Endothelial cell of umbilical vein (primary cell): ENCODE measurements at regions not wholly inside any gene's neighbourhood (a gene's known extent, or its start where the extent isn't known, plus 50 kb on each side); places are given as distances from the start of the nearest gene placed in this dataset.

ENCODE experiments used
- BruUV-seq: library from RNA; stranded (reverse); fragments of 400-500 nt; replicated peaks from 2 replicates; lab custom pipeline; 2021; lab: Mats Ljungman, UMichigan
- CTCF ChIA-PET: fragments of 300-600, 350-600 bp; sonication (Branson Sonifier 250); formaldehyde crosslinking; loops from one replicate; lab custom pipeline; 2021; ENCODE audit warnings: antibody characterized with exemption, inconsistent platforms; lab: Charles Lee
- POLR2A ChIA-PET: fragments of 300-600, 350-600 bp; sonication (Branson Sonifier 250); formaldehyde crosslinking; loops from one replicate; lab custom pipeline; 2021; ENCODE audit warnings: antibody characterized with exemption, inconsistent platforms; lab: Charles Lee
- DNase-seq: peaks from one replicate; pipeline ENCODE4 v3.0.0-alpha.2; 2011; ENCODE audit warnings: low read depth, low spot score
- FAIRE-seq: peaks from 2 replicates; lab custom pipeline; 2011; peaks lifted over from hg19 to GRCh38; lab: Jason Lieb, UNC
- H2AFZ ChIP-seq: 2 replicates; pipeline ENCODE4 v1.6.0; 2012; ENCODE audit warnings: low read depth, low read length, control low read depth, inconsistent platforms
- H3K27ac ChIP-seq: 2 replicates; pipeline ENCODE4 v1.5.1; 2011; ENCODE audit warnings: low read depth, mild to moderate bottlenecking, control low read depth, low read length, moderate library complexity; ENCODE audit not compliant: insufficient read depth
- H3K27me3 ChIP-seq, 2 experiments: 2 replicates each; pipeline versions ENCODE4 v1.6.0 to v1.6.1; 2011; ENCODE audit warnings: low read length in 2 of 2, mixed read lengths in 1 of 2; ENCODE audit not compliant: control insufficient read depth in 2 of 2, insufficient read depth in 2 of 2
- H3K36me3 ChIP-seq, 2 experiments: 2 replicates in 1 of 2; 3 replicates in 1 of 2; pipeline ENCODE4 v1.5.1; 2011; ENCODE audit warnings: low read length in 2 of 2, mild to moderate bottlenecking in 1 of 2, moderate library complexity in 1 of 2; ENCODE audit not compliant: control insufficient read depth in 2 of 2, insufficient read depth in 2 of 2; ENCODE audit errors: extremely low read depth in 1 of 2
- H3K4me1 ChIP-seq: 3 replicates; pipeline ENCODE4 v1.5.1; 2011; ENCODE audit warnings: mild to moderate bottlenecking, low read length; ENCODE audit not compliant: control insufficient read depth, insufficient read depth; ENCODE audit errors: extremely low read depth
- H3K4me2 ChIP-seq: 2 replicates; pipeline ENCODE4 v1.6.1; 2011; ENCODE audit warnings: low read length, control low read depth, mixed read lengths; ENCODE audit not compliant: insufficient read depth
- H3K4me3 ChIP-seq, 3 experiments: fragments of 200-600 bp in 1 of 3; sonication (generic), shearing (Covaris generic) in 1 of 3; replicated peaks in 1 of 3; 2 replicates each; pipeline ENCODE4 v1.5.1; 2011 to 2016; ENCODE audit warnings: control low read depth in 3 of 3, low read length in 3 of 3, mild to moderate bottlenecking in 2 of 3, inconsistent platforms in 1 of 3, low read depth in 1 of 3, moderate library complexity in 1 of 3; ENCODE audit not compliant: insufficient read depth in 1 of 3
- H3K79me2 ChIP-seq: 2 replicates; pipeline ENCODE4 v1.6.0; 2012; ENCODE audit warnings: low read length, inconsistent platforms; ENCODE audit not compliant: control insufficient read depth, insufficient read depth
- H3K9ac ChIP-seq: replicated peaks from 2 replicates; pipeline ENCODE3; 2011; ENCODE audit warnings: low read length, control low read depth; ENCODE audit not compliant: insufficient read depth; ENCODE audit errors: extremely low read depth
- H3K9me1 ChIP-seq: replicated peaks from 3 replicates; pipeline ENCODE4 v1.6.0; 2011; ENCODE audit warnings: mild to moderate bottlenecking, low read length; ENCODE audit not compliant: control insufficient read depth, insufficient read depth; ENCODE audit errors: extremely low read depth
- H3K9me3 ChIP-seq: replicated peaks from 2 replicates; pipeline ENCODE4 v1.5.1; 2012; ENCODE audit warnings: low read length, inconsistent platforms; ENCODE audit not compliant: control insufficient read depth, insufficient read depth
- H4K20me1 ChIP-seq: replicated peaks from 2 replicates; pipeline ENCODE3; 2011; ENCODE audit warnings: mild to moderate bottlenecking, low read length; ENCODE audit not compliant: control insufficient read depth, insufficient read depth; ENCODE audit errors: extremely low read depth
- GATA2 ChIP-seq: IDR thresholded peaks from 2 replicates; pipeline ENCODE4 v1.7.0; 2011; ENCODE audit warnings: low read depth, mild to moderate bottlenecking, moderate library complexity, mixed read lengths, low read length; ENCODE audit not compliant: insufficient read length, insufficient read depth
- MYC ChIP-seq: IDR thresholded peaks from one replicate; pipeline ENCODE4 v1.6.1; 2011; ENCODE audit warnings: mild to moderate bottlenecking, low read depth, low read length
- POLR2A ChIP-seq: IDR thresholded peaks from 2 replicates; pipeline ENCODE4 v1.6.1; 2012; ENCODE audit warnings: low read depth, mild to moderate bottlenecking, control low read depth, low read length
- POLR2AphosphoS5 ChIP-seq: IDR thresholded peaks from 2 replicates; pipeline ENCODE4 v1.6.1; 2012; ENCODE audit warnings: low read depth, mild to moderate bottlenecking, control low read depth, low read length, moderate library complexity; ENCODE audit not compliant: insufficient read depth
- dilution Hi-C: fragments of 300-500 bp; cut with MboI; formaldehyde crosslinking; loops from one replicate; pipeline ENCODE4 v1.15.0; 2019; ENCODE audit warnings: low sequenced_read_pairs; ENCODE audit not compliant: extremely low pct_ligation_motif_present
- intact Hi-C: fragments of 100-400 bp; cut with micrococcal nuclease; formaldehyde crosslinking; loops from one replicate; pipeline ENCODE4 v1.10.0; 2022
- TF ChIP-seq, protein P1 (sequence below): IDR thresholded peaks from 2 replicates; pipeline ENCODE4 v1.6.1; 2011; ENCODE audit not compliant: insufficient read depth, insufficient read length
- TF ChIP-seq, protein P2 (sequence below), 2 donors: IDR thresholded peaks; 1 replicate in 1 of 2; 2 replicates in 1 of 2; pipeline ENCODE4 v1.5.1; 2011; ENCODE audit warnings: low read length in 2 of 2, mild to moderate bottlenecking in 2 of 2, moderate library complexity in 2 of 2, control low read depth in 1 of 2, inconsistent platforms in 1 of 2, low read depth in 1 of 2; ENCODE audit not compliant: insufficient read depth in 1 of 2; ENCODE audit errors: extremely low read depth in 1 of 2

DNA sequence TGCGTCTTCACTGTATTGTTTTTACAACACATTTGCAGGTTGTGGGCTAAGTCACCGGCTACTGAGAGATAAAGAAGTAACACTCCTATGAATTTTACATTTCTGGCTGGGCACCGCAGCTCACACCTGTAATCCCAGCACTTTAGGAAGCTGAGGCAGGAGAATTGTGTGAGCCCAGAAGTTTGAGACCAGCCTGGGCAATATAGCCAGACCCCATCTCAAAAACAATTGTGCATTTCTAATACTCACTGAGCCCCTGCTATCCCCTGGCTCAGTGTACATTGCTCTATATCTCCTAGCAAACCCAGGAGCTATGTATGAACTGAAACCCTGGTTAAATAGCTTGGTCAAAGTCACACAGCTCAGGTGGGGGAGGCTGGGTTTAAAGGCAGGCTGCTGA lies 108.7 kb downstream of the ZNF281 start:
- Histone ChIP-seq H3K27me3 (peaks cover 5 to 7% of the 10 kb centered on the region in 2 experiments), H2AFZ (no peak overlapping the region), H3K79me2 (no peaks in the 10 kb centered on the region), H3K4me3 (no peak overlapping the region), H3K4me2 (no peak overlapping the region), H4K20me1 (no peaks in the 10 kb centered on the region), H3K9me3 (no peaks in the 10 kb centered on the region), H3K36me3 (no peaks in the 10 kb centered on the region), H3K27ac (no peak overlapping the region), H3K4me1 (peaks cover 2% of the 10 kb centered on the region), H3K9me1 (no peaks in the 10 kb centered on the region), H3K9ac (no peak overlapping the region)
- TF ChIP-seq, protein P1, sequence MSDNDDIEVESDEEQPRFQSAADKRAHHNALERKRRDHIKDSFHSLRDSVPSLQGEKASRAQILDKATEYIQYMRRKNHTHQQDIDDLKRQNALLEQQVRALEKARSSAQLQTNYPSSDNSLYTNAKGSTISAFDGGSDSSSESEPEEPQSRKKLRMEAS: no peak
- BruUV-seq: no TSS peak
- no peak for DNase-seq
- FAIRE-seq: peak; percentile 4
- dilution Hi-C loops: no loop called here
- intact Hi-C loops: no loop called here
- CTCF ChIA-PET: interaction anchor here (0.6 to 1.8 kb wide), 6 partner anchors 10 to 616 kb away, joined by 3 to 10 read pairs (median 4); no protein-coding TSS in a partner anchor
- POLR2A ChIA-PET: no interaction called here

DNA sequence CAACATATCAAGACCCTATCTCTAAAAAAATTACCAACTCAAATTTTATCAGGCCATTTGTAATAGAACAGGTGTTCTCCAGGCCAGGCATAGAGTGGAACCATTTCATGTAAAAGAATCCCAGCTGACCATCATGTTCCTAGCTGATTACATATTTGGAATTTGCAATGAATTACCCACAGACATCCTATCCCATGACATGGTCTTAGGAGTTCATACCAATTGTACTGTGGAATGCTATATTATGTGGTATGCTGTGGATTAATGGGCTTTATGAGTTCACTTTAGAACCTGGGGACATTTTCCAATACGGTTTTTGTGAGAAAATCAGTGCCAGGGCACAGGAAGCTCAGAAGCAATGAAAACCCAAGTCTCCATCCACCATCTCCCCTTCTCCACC lies 110.3 kb downstream of the ZNF281 start:
- Histone ChIP-seq H4K20me1 (no peaks in the 10 kb centered on the region), H3K27ac (no peak overlapping the region), H3K4me1 (peaks cover 2% of the 10 kb centered on the region), H2AFZ (no peak overlapping the region), H3K4me3 (no peak overlapping the region), H3K27me3 (peaks cover 5 to 7% of the 10 kb centered on the region in 2 experiments), H3K79me2 (no peaks in the 10 kb centered on the region), H3K36me3 (no peaks in the 10 kb centered on the region), H3K9me1 (no peaks in the 10 kb centered on the region), H3K9me3 (no peaks in the 10 kb centered on the region), H3K4me2 (no peak overlapping the region), H3K9ac (no peak overlapping the region)
- CTCF ChIA-PET: no interaction called here
- no peak for DNase-seq
- intact Hi-C loops: no loop called here
- FAIRE-seq: no peak
- no TSS peak for BruUV-seq
- dilution Hi-C loops: no loop called here
- POLR2A ChIA-PET: no interaction called here
- TF ChIP-seq GATA2: no peak
- no peak for TF ChIP-seq POLR2A
- no peak for TF ChIP-seq POLR2AphosphoS5
- TF ChIP-seq, protein P2, sequence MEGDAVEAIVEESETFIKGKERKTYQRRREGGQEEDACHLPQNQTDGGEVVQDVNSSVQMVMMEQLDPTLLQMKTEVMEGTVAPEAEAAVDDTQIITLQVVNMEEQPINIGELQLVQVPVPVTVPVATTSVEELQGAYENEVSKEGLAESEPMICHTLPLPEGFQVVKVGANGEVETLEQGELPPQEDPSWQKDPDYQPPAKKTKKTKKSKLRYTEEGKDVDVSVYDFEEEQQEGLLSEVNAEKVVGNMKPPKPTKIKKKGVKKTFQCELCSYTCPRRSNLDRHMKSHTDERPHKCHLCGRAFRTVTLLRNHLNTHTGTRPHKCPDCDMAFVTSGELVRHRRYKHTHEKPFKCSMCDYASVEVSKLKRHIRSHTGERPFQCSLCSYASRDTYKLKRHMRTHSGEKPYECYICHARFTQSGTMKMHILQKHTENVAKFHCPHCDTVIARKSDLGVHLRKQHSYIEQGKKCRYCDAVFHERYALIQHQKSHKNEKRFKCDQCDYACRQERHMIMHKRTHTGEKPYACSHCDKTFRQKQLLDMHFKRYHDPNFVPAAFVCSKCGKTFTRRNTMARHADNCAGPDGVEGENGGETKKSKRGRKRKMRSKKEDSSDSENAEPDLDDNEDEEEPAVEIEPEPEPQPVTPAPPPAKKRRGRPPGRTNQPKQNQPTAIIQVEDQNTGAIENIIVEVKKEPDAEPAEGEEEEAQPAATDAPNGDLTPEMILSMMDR (IDR thresholded peaks at IDR 0.05; ENCODE audit: extremely low read depth in 1 of 2, insufficient read depth in 1 of 2, low read depth in 1 of 2, low read length in 2 of 2): no peak
- no peak for TF ChIP-seq MYC
